K562 (cell line): ENCODE measurements at regions not wholly inside any gene's neighbourhood (a gene's known extent, or its start where the extent isn't known, plus 50 kb on each side); places are given as distances from the start of the nearest gene placed in this dataset.

ENCODE experiments used
- CCAR2 ChIP-seq: fragments of 200-400 bp; formaldehyde crosslinking; IDR thresholded peaks from 2 replicates; pipeline ENCODE4 v1.6.1; 2017; ENCODE audit warnings: mild to moderate bottlenecking, low read depth, low read length
- E2F1 ChIP-seq: sonication (generic); formaldehyde crosslinking; IDR thresholded peaks from 2 replicates; pipeline ENCODE4 v1.8.1; 2023; ENCODE audit warnings: mild to moderate bottlenecking, missing genetic modification reagents, moderate library complexity
- FIP1L1 ChIP-seq: fragments of 200-400 bp; formaldehyde crosslinking; IDR thresholded peaks from 2 replicates; pipeline ENCODE4 v1.6.1; 2018; ENCODE audit warnings: mild to moderate bottlenecking, low read depth, low read length; ENCODE audit not compliant: poor library complexity, severe bottlenecking
- HDAC6 ChIP-seq: IDR thresholded peaks from 2 replicates; pipeline ENCODE4 v1.6.1; 2012; ENCODE audit warnings: low read depth, mild to moderate bottlenecking, control low read depth, inconsistent platforms, low read length, moderate library complexity
- MAFG ChIP-seq: fragments of 450-650 bp; conservative IDR thresholded peaks from 2 replicates; pipeline ENCODE4 v1.6.1; 2016; ENCODE audit warnings: missing genetic modification characterization, missing compliant biosample characterization
- RFX1 ChIP-seq: fragments of 450-650 bp; IDR thresholded peaks from 2 replicates; pipeline ENCODE4 v1.6.1; 2016; ENCODE audit warnings: mild to moderate bottlenecking, moderate library complexity
- SMAD3 ChIP-seq: fragments of 450-650 bp; formaldehyde crosslinking; conservative IDR thresholded peaks from 2 replicates; pipeline ENCODE4 v1.4.0; 2020; ENCODE audit warnings: mild to moderate bottlenecking
- SNRNP70 ChIP-seq: fragments of 200-400 bp; formaldehyde crosslinking; optimal IDR thresholded peaks from 2 replicates; pipeline ENCODE3; 2017; ENCODE audit warnings: low read depth, low read length
- TF ChIP-seq, protein P1 (sequence below), 2 experiments: fragments of 450-650 bp; formaldehyde crosslinking in 1 of 2; IDR thresholded peaks; 2 replicates each; pipeline versions ENCODE4 v1.4.0 to v1.6.1; 2014 to 2020; ENCODE audit warnings: mild to moderate bottlenecking in 2 of 2, borderline replicate concordance in 1 of 2, low read depth in 1 of 2

- TF ChIP-seq, protein P1, sequence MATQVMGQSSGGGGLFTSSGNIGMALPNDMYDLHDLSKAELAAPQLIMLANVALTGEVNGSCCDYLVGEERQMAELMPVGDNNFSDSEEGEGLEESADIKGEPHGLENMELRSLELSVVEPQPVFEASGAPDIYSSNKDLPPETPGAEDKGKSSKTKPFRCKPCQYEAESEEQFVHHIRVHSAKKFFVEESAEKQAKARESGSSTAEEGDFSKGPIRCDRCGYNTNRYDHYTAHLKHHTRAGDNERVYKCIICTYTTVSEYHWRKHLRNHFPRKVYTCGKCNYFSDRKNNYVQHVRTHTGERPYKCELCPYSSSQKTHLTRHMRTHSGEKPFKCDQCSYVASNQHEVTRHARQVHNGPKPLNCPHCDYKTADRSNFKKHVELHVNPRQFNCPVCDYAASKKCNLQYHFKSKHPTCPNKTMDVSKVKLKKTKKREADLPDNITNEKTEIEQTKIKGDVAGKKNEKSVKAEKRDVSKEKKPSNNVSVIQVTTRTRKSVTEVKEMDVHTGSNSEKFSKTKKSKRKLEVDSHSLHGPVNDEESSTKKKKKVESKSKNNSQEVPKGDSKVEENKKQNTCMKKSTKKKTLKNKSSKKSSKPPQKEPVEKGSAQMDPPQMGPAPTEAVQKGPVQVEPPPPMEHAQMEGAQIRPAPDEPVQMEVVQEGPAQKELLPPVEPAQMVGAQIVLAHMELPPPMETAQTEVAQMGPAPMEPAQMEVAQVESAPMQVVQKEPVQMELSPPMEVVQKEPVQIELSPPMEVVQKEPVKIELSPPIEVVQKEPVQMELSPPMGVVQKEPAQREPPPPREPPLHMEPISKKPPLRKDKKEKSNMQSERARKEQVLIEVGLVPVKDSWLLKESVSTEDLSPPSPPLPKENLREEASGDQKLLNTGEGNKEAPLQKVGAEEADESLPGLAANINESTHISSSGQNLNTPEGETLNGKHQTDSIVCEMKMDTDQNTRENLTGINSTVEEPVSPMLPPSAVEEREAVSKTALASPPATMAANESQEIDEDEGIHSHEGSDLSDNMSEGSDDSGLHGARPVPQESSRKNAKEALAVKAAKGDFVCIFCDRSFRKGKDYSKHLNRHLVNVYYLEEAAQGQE (IDR thresholded peaks at IDR 0.05; ENCODE audit: borderline replicate concordance), result no peak
- TF ChIP-seq, protein P1 (CRISPR knock-in tag; IDR thresholded peaks at IDR 0.05; ENCODE audit: low read depth), result no peak
- TF ChIP-seq SNRNP70 (no peak), CCAR2 (no peak), RFX1 (no peak), MAFG (tag) (no peak), SMAD3 (CRISPR knock-in tag) (no peak), HDAC6 (no peak), FIP1L1 (no peak), E2F1 (no peak)
These were observed 318.7 kb downstream of the PTH2R start (continued) for GRCh38 chr2:208725280-208725679.
